Epithelial cell of proximal tubule (primary cell): ENCODE measurements at regions not wholly inside any gene's neighbourhood (a gene's known extent, or its start where the extent isn't known, plus 50 kb on each side); places are given as distances from the start of the nearest gene placed in this dataset.
"Not testable (repeated sequence)": the region's sequence is repeated elsewhere in the genome, so short reads cannot be mapped to it uniquely, and the experiment has no call there.

ENCODE experiments used
- DNase-seq: peaks from one replicate; pipeline ENCODE4 v3.0.0-alpha.2; 2011; ENCODE audit warnings: low read depth
- H3K4me3 ChIP-seq: 2 replicates; pipeline ENCODE4 v1.5.1; 2011; ENCODE audit warnings: low read depth, mild to moderate bottlenecking, low read length
- CTCF ChIP-seq: conservative IDR thresholded peaks from 2 replicates; pipeline ENCODE4 v1.5.1; 2012; ENCODE audit warnings: low read depth, mild to moderate bottlenecking, low read length

GRCh38 chr4:14920237-14920636 lies 82.0 kb upstream of the CPEB2 start:
- no peak overlapping the region for H3K4me3 ChIP-seq
- DNase-seq, result no peak
- no peak for TF ChIP-seq CTCF

- DNase-seq, result no peak
- TF ChIP-seq CTCF, result no peak
- H3K4me3 ChIP-seq, result no peak overlapping the region
These were observed 81.4 kb upstream of the CPEB2 start for GRCh38 chr4:14920759-14921320.

- not testable (repeated sequence) for DNase-seq, H3K4me3 ChIP-seq
These were observed 80.5 kb upstream of the CPEB2 start for GRCh38 chr4:14921781-14922180.

GRCh38 chr4:14924076-14924811 lies 78.0 kb upstream of the CPEB2 start:
- TF ChIP-seq CTCF, result no peak
- no peak overlapping the region for H3K4me3 ChIP-seq
- no peak for DNase-seq

GRCh38 chr4:14924812-14925344 lies 77.4 kb upstream of the CPEB2 start:
- TF ChIP-seq CTCF, result no peak
- DNase-seq, result no peak
- H3K4me3 ChIP-seq, result no peak overlapping the region

- no peak for TF ChIP-seq CTCF
- no peak for DNase-seq
- no peak overlapping the region for H3K4me3 ChIP-seq
These were observed 76.8 kb upstream of the CPEB2 start for GRCh38 chr4:14925471-14925870.

GRCh38 chr4:14926368-14926767 lies 75.9 kb upstream of the CPEB2 start:
- DNase-seq, result no peak
- H3K4me3 ChIP-seq, result no peak overlapping the region
- no peak for TF ChIP-seq CTCF
